ENCODE measurements at regions not wholly inside any gene's neighbourhood (a gene's known extent, or its start where the extent isn't known, plus 50 kb on each side); places are given as distances from the start of the nearest gene placed in this dataset.
"Not testable (repeated sequence)": the region's sequence is repeated elsewhere in the genome, so short reads cannot be mapped to it uniquely, and the experiment has no call there.

DNA sequence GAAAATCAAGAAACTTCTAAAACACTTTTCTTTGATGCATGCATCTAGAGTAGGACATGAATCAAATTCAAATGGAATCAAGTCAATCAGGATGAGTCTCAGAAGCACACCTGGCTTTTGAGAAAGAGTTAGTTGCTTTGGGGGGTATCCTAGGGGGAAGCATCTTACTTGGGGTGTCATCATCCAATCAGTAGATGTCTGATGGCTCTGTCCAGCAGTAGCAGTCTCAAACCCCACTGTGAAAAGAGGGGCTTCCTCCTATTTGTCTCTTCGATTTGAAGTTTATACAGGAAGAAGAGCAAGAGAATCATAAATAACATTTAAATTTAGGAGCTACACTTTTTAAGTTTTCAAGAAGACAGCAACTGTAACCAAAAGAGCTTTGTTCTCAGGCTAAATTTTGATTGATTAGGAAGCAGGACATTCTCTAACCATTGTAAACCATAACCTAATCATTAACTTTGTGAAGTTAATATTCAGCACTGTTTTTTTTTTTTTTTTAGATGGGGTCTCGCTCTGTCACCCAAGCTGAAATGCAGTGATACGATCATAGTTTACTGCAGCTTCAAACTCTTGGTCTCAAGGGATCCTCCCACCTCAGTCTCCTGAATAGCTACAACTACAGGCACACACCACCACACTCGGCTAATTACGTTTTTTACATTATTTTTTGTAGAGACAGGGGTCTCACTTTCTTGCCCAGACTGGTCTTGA is 614.7 kb downstream of the CSNK1G3 start:
- no peaks in the 10 kb centered on the region for H3K36me3 ChIP-seq (ENCODE audit: control insufficient read depth, insufficient read depth, low read length)
- no peaks in the 10 kb centered on the region for H3K4me1 ChIP-seq (ENCODE audit: control insufficient read depth, insufficient read depth, low read length, poor library complexity, severe bottlenecking)
- no peak overlapping the region for H3K27ac ChIP-seq (ENCODE audit: low read depth, low read length, severe bottlenecking)
- no peak overlapping the region for H3K4me3 ChIP-seq (ENCODE audit: extremely low read depth, insufficient read depth, low read length, poor library complexity, severe bottlenecking)
- WGBS, 2 experiments (ENCODE audit: insufficient coverage in 2 of 2) = 100% methylated on average over 1 to 2 of the region's 5 CpGs
- no peaks in the 10 kb centered on the region for H3K9me3 ChIP-seq (ENCODE audit: control insufficient read depth, low read length)

DNA sequence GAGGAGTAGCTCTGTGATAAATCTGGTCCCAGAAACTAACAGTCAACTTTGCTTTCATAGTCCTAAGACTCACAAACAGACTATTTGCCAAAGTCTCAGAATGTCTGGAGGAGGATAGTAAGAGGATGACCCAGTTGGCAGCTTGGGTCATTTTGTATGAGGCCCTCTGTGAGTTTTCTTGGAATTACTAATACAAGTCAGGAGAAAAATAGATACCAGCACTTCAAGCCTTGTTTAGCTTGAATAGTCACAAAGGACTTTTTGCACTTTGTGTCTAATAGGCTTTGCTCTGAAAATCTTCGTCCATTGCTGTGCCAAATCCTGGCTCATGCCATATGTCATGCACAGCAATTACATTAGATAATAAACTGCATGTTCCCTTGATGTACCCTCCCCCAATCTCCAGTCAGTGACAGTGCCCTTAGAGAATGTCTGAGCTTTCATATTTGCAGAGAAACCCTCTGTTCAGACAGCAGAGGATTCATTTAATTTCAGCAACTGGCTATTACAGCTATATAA is 612.8 kb downstream of the CSNK1G3 start:
- 100% methylated on average over 1 of the region's 1 CpG for WGBS, 2 experiments (ENCODE audit: insufficient coverage in 2 of 2)
- H3K4me1 ChIP-seq (ENCODE audit: control insufficient read depth, insufficient read depth, low read length, poor library complexity, severe bottlenecking) = no peaks in the 10 kb centered on the region
- H3K4me3 ChIP-seq (ENCODE audit: extremely low read depth, insufficient read depth, low read length, poor library complexity, severe bottlenecking) = no peak overlapping the region
- H3K27ac ChIP-seq (ENCODE audit: low read depth, low read length, severe bottlenecking) = no peak overlapping the region
- peaks cover 6% of the 10 kb centered on the region for H3K9me3 ChIP-seq (ENCODE audit: control insufficient read depth, low read length)
- no peaks in the 10 kb centered on the region for H3K36me3 ChIP-seq (ENCODE audit: control insufficient read depth, insufficient read depth, low read length)

DNA sequence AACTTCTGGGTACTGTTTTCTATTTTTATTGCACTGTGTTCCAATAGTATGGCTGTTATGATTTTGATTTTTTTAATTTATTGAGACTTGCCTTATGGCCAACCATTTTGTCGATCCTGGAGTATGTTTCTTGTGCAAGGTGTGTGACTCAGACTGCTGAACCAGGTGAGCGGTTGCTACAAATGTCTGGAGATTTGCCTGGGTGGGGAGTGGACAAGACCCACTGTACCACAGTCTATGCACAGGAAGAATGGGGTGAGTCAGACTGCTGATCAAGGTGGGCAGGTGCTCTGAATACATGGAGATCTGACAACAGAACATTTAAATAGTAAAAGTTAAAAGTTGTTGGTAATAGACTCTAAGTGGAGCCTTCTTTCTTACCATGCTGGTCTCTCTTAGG is 609.2 kb downstream of the CSNK1G3 start:
- no peak overlapping the region for H3K27ac ChIP-seq (ENCODE audit: low read depth, low read length, severe bottlenecking)
- no peak overlapping the region for H3K4me3 ChIP-seq (ENCODE audit: extremely low read depth, insufficient read depth, low read length, poor library complexity, severe bottlenecking)
- peaks cover 6% of the 10 kb centered on the region for H3K9me3 ChIP-seq (ENCODE audit: control insufficient read depth, low read length)
- WGBS, 2 experiments (ENCODE audit: insufficient coverage in 2 of 2) = 90 to 100% methylated on average over 1 to 2 of the region's 2 CpGs
- no peaks in the 10 kb centered on the region for H3K4me1 ChIP-seq (ENCODE audit: control insufficient read depth, insufficient read depth, low read length, poor library complexity, severe bottlenecking)
- no peaks in the 10 kb centered on the region for H3K36me3 ChIP-seq (ENCODE audit: control insufficient read depth, insufficient read depth, low read length)

DNA sequence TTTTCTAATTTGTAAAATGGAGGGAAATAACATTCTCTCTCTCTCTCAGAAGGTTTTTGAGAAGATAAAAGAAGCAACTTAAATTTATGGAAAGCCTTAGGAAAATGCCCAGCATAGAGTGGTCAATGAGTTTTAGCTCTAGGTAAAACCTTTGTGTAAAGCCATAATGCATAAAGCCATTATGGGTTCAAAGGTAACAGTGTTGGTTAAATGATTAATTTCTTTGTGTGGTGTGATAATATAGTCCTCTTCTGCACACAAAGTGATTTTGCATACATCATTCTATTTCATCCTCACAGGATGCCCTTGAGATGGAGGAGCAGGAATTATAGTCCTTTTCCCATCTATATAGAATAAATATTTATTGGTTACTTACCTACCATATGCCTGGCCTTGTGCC is 602.9 kb downstream of the CSNK1G3 start:
- no peaks in the 10 kb centered on the region for H3K4me1 ChIP-seq (ENCODE audit: control insufficient read depth, insufficient read depth, low read length, poor library complexity, severe bottlenecking)
- H3K4me3 ChIP-seq (ENCODE audit: extremely low read depth, insufficient read depth, low read length, poor library complexity, severe bottlenecking) = no peak overlapping the region

DNA sequence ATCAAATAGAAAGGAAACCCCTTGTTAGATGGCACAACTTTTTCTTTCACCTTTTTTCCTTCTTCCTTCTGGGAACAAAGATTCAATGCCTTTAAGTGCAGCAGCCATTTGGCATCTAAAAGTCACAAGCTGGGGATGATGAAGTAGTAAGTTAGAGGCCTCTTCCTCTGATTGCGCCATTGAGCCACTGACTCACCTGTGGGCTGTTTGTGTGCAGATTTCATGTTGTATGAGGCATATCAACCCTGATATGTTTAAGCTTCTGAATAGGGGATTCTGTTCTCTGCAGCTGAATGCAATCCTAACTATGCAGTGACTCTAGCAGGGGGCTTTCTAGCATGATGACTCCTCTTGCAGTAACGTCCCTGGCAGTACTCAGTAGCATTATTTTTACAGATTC is 599.9 kb downstream of the CSNK1G3 start:
- no peak overlapping the region for H3K27ac ChIP-seq (ENCODE audit: low read depth, low read length, severe bottlenecking)
- no peaks in the 10 kb centered on the region for H3K9me3 ChIP-seq (ENCODE audit: control insufficient read depth, low read length)
- WGBS, 2 experiments (ENCODE audit: insufficient coverage in 2 of 2) = 80% methylated on average over 1 of the region's 2 CpGs; no CpG with 5 or more reads in 1 of the 2 experiments
- H3K4me1 ChIP-seq (ENCODE audit: control insufficient read depth, insufficient read depth, low read length, poor library complexity, severe bottlenecking) = no peaks in the 10 kb centered on the region
- no peaks in the 10 kb centered on the region for H3K36me3 ChIP-seq (ENCODE audit: control insufficient read depth, insufficient read depth, low read length)
- H3K4me3 ChIP-seq (ENCODE audit: extremely low read depth, insufficient read depth, low read length, poor library complexity, severe bottlenecking) = no peak overlapping the region

More for the DNA sequence above, 602.9 kb downstream of the CSNK1G3 start:
- no peaks in the 10 kb centered on the region for H3K36me3 ChIP-seq (ENCODE audit: control insufficient read depth, insufficient read depth, low read length)
- H3K9me3 ChIP-seq (ENCODE audit: control insufficient read depth, low read length) = no peaks in the 10 kb centered on the region
- H3K27ac ChIP-seq (ENCODE audit: low read depth, low read length, severe bottlenecking) = no peak overlapping the region

DNA sequence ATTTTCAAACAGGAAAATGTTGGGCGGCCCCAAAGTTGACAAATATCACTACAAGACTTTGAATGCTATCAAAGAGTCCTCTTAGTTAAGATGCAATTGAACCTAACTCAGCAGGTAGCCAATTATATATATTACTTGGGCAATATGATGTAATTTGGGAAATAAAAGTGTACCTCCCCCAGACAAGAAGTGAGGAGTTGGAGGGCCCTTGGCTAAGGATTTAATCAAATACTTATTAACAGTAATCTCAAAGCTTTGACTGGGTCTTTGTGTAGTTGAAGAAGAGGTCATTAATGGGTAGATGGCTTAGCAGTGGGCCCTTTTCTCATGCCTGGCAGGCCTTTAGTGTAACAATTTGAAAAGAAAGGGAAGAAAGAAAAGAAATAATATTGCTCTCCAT is 599.0 kb downstream of the CSNK1G3 start:
- Histone ChIP-seq H3K4me1 (ENCODE audit: control insufficient read depth, insufficient read depth, low read length, poor library complexity, severe bottlenecking) (no peaks in the 10 kb centered on the region), H3K27ac (ENCODE audit: low read depth, low read length, severe bottlenecking) (no peak overlapping the region), H3K36me3 (ENCODE audit: control insufficient read depth, insufficient read depth, low read length) (no peaks in the 10 kb centered on the region), H3K9me3 (ENCODE audit: control insufficient read depth, low read length) (no peaks in the 10 kb centered on the region), H3K4me3 (ENCODE audit: extremely low read depth, insufficient read depth, low read length, poor library complexity, severe bottlenecking) (no peak overlapping the region)
- WGBS, 2 experiments (ENCODE audit: insufficient coverage in 2 of 2) = no CpG with 5 or more reads among the region's 1 CpG

DNA sequence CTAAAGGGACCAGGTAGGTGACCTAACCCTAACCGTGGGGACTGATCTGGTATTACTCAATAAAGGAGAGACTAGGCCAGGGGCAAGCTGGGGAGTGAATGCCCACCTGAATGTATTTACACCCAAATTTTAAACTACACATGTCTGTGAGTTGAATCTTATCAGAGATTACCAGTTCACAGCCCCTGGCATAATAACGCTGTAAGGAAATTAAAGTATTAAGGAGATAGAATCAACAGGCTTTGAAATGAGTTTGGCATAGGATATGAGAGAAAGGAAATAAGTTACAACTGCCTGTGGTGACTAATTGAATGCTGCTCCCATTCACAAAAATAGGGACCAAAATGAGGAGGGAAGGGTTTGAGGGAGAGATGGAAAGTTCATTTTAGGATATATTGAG is 593.3 kb downstream of the CSNK1G3 start:
- WGBS, 2 experiments (ENCODE audit: insufficient coverage in 2 of 2) = 86 to 100% methylated on average over 1 to 2 of the region's 2 CpGs
- H3K4me3 ChIP-seq (ENCODE audit: extremely low read depth, insufficient read depth, low read length, poor library complexity, severe bottlenecking) = no peak overlapping the region
- no peaks in the 10 kb centered on the region for H3K9me3 ChIP-seq (ENCODE audit: control insufficient read depth, low read length)

DNA sequence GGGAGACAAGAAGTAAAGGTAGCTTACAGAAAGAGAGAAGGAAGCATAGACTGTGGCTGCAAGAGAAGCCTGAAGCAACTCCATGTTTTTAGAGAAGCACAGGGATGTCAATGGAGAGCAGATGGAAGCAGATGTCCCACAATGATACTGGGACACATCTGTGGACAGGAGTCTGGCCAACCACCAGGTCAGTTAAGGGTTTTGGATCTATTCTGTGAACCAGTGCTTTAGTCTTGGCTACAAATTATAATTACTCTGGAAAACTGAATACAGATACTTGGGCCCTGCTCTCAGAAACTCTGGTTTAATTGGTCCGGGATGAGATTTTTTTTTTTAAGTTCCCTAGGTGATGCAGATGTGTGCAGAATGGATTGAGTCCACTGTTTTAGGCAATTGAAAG is 592.8 kb downstream of the CSNK1G3 start:
- Histone ChIP-seq H3K9me3 (ENCODE audit: control insufficient read depth, low read length) (no peaks in the 10 kb centered on the region), H3K4me1 (ENCODE audit: control insufficient read depth, insufficient read depth, low read length, poor library complexity, severe bottlenecking) (no peaks in the 10 kb centered on the region), H3K27ac (ENCODE audit: low read depth, low read length, severe bottlenecking) (no peak overlapping the region), H3K36me3 (ENCODE audit: control insufficient read depth, insufficient read depth, low read length) (no peaks in the 10 kb centered on the region), H3K4me3 (ENCODE audit: extremely low read depth, insufficient read depth, low read length, poor library complexity, severe bottlenecking) (no peak overlapping the region)
- WGBS, 2 experiments (ENCODE audit: insufficient coverage in 2 of 2) = 86% methylated on average over 1 of the region's 1 CpG; no CpG with 5 or more reads in 1 of the 2 experiments

More for the DNA sequence above, 593.3 kb downstream of the CSNK1G3 start:
- Histone ChIP-seq H3K27ac (ENCODE audit: low read depth, low read length, severe bottlenecking) (no peak overlapping the region), H3K4me1 (ENCODE audit: control insufficient read depth, insufficient read depth, low read length, poor library complexity, severe bottlenecking) (no peaks in the 10 kb centered on the region), H3K36me3 (ENCODE audit: control insufficient read depth, insufficient read depth, low read length) (no peaks in the 10 kb centered on the region)

DNA sequence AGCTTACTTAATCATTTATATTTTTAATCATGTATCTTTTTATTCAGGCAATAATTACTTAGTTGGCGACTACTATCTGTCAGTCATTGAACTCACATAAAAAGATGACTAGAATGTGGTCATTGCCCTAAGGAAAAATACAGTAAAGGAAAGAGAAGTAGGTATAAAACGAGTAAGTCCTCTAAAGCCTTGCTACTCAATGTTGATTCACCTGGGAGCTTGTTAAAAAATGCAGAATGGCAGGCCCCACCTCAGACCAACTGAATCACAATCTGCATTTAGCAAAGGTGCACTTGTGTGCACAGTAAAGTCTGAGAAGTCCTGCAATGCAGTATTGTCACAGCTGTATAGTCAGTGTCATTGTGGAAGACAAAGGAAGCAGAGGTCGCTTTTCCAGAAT is 592.4 kb downstream of the CSNK1G3 start:
- WGBS, 2 experiments (ENCODE audit: insufficient coverage in 2 of 2) = 94 to 100% methylated on average over 1 of the region's 3 CpGs
- no peak overlapping the region for H3K27ac ChIP-seq (ENCODE audit: low read depth, low read length, severe bottlenecking)

DNA sequence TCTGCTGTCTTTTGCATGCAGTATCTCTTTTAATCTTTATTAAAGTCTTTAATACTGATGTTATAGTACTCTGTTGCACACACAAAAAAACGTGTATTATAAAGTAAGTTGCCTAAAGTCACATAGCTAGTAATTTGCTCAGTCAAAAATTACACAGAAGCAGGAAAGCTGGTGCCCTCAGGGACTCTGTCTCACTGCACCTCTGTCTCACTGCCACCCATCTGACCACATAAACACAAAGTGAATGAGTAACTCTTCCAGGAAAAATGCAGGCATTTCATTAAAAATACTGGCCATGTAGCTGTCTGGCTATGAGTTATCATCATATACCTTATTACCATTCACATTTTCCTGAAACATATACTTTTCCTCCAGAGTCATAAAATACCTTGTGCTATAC is 591.7 kb downstream of the CSNK1G3 start:
- Histone ChIP-seq H3K9me3 (ENCODE audit: control insufficient read depth, low read length) (no peaks in the 10 kb centered on the region), H3K36me3 (ENCODE audit: control insufficient read depth, insufficient read depth, low read length) (no peaks in the 10 kb centered on the region), H3K27ac (ENCODE audit: low read depth, low read length, severe bottlenecking) (no peak overlapping the region), H3K4me3 (ENCODE audit: extremely low read depth, insufficient read depth, low read length, poor library complexity, severe bottlenecking) (no peak overlapping the region), H3K4me1 (ENCODE audit: control insufficient read depth, insufficient read depth, low read length, poor library complexity, severe bottlenecking) (no peaks in the 10 kb centered on the region)
- WGBS, 2 experiments (ENCODE audit: insufficient coverage in 2 of 2) = no CpG with 5 or more reads among the region's 1 CpG

More for the DNA sequence above, 592.4 kb downstream of the CSNK1G3 start:
- no peak overlapping the region for H3K4me3 ChIP-seq (ENCODE audit: extremely low read depth, insufficient read depth, low read length, poor library complexity, severe bottlenecking)
- no peaks in the 10 kb centered on the region for H3K4me1 ChIP-seq (ENCODE audit: control insufficient read depth, insufficient read depth, low read length, poor library complexity, severe bottlenecking)
- no peaks in the 10 kb centered on the region for H3K36me3 ChIP-seq (ENCODE audit: control insufficient read depth, insufficient read depth, low read length)
- no peaks in the 10 kb centered on the region for H3K9me3 ChIP-seq (ENCODE audit: control insufficient read depth, low read length)

DNA sequence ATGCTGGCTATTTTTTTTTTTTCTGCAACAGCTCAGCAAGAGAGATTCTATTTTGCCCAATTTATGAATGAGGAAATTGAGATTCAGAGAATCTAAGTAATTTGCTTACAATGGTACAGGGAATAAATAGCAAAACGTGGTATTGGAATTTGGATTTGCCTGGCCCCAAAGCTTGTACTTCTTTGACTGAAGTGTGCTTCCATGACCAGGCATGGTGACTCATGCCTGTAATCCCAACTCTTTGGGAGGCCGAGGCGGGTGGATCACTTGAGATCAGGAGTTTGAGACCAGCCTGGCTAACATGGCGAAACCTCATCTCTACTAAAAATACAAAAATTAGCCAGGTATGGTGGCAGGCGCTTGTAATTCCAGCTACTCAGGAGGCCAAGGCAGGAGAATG is 591.1 kb downstream of the CSNK1G3 start:
- not testable (repeated sequence) for H3K4me1 ChIP-seq (ENCODE audit: control insufficient read depth, insufficient read depth, low read length, poor library complexity, severe bottlenecking); H3K9me3 ChIP-seq (ENCODE audit: control insufficient read depth, low read length); H3K27ac ChIP-seq (ENCODE audit: low read depth, low read length, severe bottlenecking); H3K36me3 ChIP-seq (ENCODE audit: control insufficient read depth, insufficient read depth, low read length); H3K4me3 ChIP-seq (ENCODE audit: extremely low read depth, insufficient read depth, low read length, poor library complexity, severe bottlenecking)
- 83 to 88% methylated on average over 1 to 2 of the region's 5 CpGs for WGBS, 2 experiments (ENCODE audit: insufficient coverage in 2 of 2)
